ENCODE measurements at regions not wholly inside any gene's neighbourhood (a gene's known extent, or its start where the extent isn't known, plus 50 kb on each side); places are given as distances from the start of the nearest gene placed in this dataset.

DNA sequence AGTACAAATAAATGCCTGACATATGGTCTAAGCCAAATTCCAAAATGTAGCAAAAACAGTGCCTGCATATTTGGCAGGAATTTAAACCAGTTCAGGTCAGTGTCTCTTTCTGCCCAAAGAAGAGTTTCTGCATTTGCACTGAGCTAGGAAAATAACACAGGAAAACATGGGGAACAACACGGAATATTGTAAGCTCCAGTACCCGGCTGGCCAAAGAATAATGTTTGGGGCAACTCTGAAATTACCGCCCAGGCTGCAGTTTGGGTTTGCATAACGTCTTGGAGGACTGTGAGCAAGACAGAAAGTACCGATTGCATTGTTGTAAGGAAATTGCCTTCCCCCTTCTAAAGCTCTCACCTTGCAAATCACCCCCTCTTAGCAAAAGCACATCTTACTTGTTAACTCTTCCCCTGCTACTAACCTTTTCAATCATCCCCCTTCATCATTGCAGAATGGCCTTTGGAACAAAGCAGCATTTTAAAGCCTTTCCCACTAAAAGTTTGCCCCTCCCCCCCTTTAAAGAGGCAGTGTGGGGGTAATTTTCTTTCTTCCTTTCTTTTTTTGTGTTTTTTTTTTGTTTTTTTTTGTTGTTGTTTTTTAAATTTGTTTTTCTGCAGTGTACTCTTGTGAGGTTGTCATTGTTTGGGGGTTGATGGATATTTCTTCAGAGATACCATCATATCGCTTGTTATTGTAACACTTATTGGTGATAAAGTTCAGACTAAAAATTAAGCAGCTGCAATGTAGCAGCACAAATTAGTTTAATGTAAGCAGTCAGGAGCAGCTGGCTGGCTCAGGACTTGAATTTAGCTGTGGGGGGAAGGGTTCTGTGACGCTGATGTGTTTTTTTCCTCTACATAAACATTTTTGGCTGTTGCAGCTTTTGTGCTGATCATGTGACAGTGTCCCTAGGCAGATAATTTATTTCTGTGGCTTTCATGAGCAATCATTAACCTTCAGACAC, 100.0 kb upstream of the CITED2 start (continued):
- TF ChIP-seq GTF3C2 (IDR thresholded peaks at IDR 0.05; ENCODE audit: borderline replicate concordance, extremely low read depth, insufficient read length): no peak
- no peak for TF ChIP-seq GATAD2B (IDR thresholded peaks at IDR 0.05; ENCODE audit: borderline replicate concordance)
- TF ChIP-seq ETV1 (tag; conservative IDR thresholded peaks at IDR 0.05; ENCODE audit: low read depth): no peak
- no peak; the same call in 1 of the 2 replicates for TF ChIP-seq ARID3A (IDR thresholded peaks at IDR 0.05; ENCODE audit: borderline replicate concordance, low read depth, low read length)
- TF ChIP-seq, protein P1, sequence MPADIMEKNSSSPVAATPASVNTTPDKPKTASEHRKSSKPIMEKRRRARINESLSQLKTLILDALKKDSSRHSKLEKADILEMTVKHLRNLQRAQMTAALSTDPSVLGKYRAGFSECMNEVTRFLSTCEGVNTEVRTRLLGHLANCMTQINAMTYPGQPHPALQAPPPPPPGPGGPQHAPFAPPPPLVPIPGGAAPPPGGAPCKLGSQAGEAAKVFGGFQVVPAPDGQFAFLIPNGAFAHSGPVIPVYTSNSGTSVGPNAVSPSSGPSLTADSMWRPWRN (IDR thresholded peaks at IDR 0.05; ENCODE audit: low read depth): no peak
- TF ChIP-seq, protein P2, sequence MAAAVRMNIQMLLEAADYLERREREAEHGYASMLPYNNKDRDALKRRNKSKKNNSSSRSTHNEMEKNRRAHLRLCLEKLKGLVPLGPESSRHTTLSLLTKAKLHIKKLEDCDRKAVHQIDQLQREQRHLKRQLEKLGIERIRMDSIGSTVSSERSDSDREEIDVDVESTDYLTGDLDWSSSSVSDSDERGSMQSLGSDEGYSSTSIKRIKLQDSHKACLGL (CRISPR knock-in tag; IDR thresholded peaks at IDR 0.05; ENCODE audit: borderline replicate concordance, poor library complexity, severe bottlenecking): no peak
- 0 out of 2 replicates have a peak, but pooled peaks have one; percentile 20 for TF ChIP-seq L3MBTL2 (IDR thresholded peaks at IDR 0.05)
- TF ChIP-seq SMARCA4 (IDR thresholded peaks at IDR 0.05): 0 out of 2 replicates have a peak, but pooled peaks have one; percentile 59
- TF ChIP-seq E2F1 (CRISPR knock-in tag; IDR thresholded peaks at IDR 0.05): 0 out of 2 replicates have a peak, but pooled peaks have one; percentile 41
- no peak for TF ChIP-seq NR2C1 (IDR thresholded peaks at IDR 0.05)
- TF ChIP-seq NR2C1 (tag; IDR thresholded peaks at IDR 0.05): no peak
- TF ChIP-seq MBD1 (CRISPR knock-in tag; IDR thresholded peaks at IDR 0.05): no peak
- TF ChIP-seq, protein P3, sequence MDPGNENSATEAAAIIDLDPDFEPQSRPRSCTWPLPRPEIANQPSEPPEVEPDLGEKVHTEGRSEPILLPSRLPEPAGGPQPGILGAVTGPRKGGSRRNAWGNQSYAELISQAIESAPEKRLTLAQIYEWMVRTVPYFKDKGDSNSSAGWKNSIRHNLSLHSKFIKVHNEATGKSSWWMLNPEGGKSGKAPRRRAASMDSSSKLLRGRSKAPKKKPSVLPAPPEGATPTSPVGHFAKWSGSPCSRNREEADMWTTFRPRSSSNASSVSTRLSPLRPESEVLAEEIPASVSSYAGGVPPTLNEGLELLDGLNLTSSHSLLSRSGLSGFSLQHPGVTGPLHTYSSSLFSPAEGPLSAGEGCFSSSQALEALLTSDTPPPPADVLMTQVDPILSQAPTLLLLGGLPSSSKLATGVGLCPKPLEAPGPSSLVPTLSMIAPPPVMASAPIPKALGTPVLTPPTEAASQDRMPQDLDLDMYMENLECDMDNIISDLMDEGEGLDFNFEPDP (CRISPR knock-in tag; IDR thresholded peaks at IDR 0.05): no peak
- no peak for TF ChIP-seq ZNF431 (CRISPR knock-in tag; IDR thresholded peaks at IDR 0.05)
- no peak for TF ChIP-seq ILK (tag; IDR thresholded peaks at IDR 0.05; ENCODE audit: borderline replicate concordance, low read depth)

All from K562 (cell line).